HFF-Myc (cell line): ENCODE measurements at regions not wholly inside any gene's neighbourhood (a gene's known extent, or its start where the extent isn't known, plus 50 kb on each side); places are given as distances from the start of the nearest gene placed in this dataset.
"Not testable (repeated sequence)": the region's sequence is repeated elsewhere in the genome, so short reads cannot be mapped to it uniquely, and the experiment has no call there.

ENCODE experiments used
- DNase-seq: peaks from one replicate; pipeline ENCODE4 v3.0.0-alpha.2; 2011; ENCODE audit warnings: low read depth; ENCODE audit errors: extremely low read depth
- H3K4me3 ChIP-seq: replicated peaks from 2 replicates; pipeline ENCODE4 v1.5.1; 2011; ENCODE audit warnings: low read depth, mild to moderate bottlenecking, control low read depth, low read length
- CTCF ChIP-seq: IDR thresholded peaks from 2 replicates; pipeline ENCODE4 v1.5.1; 2012; ENCODE audit warnings: mild to moderate bottlenecking, low read depth, low read length, control low read depth; ENCODE audit errors: missing control alignments

DNA sequence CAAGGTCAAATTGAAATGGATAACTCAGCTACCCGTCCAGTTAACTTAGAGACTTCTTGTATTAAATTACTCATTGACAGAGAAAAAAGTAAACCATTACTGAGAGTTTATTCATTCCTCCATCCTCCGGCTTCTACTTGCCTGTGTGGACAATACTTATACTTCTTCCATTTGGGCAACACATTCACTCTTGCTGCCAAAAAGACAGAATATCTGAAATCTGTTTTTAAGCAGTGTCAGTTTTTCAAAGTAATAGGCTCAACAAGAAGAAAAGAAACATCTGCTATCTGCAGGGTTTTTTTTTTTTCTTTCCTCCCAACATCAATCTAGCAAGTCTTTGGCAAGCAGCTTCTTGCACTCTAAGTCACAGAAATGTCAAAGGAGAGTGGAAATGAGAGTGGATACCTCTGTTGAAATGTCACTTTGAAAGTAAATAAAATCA lies 1142.8 kb downstream of the PCDH9 start:
- no peak overlapping the region for H3K4me3 ChIP-seq
- no peak for TF ChIP-seq CTCF
- no peak for DNase-seq

DNA sequence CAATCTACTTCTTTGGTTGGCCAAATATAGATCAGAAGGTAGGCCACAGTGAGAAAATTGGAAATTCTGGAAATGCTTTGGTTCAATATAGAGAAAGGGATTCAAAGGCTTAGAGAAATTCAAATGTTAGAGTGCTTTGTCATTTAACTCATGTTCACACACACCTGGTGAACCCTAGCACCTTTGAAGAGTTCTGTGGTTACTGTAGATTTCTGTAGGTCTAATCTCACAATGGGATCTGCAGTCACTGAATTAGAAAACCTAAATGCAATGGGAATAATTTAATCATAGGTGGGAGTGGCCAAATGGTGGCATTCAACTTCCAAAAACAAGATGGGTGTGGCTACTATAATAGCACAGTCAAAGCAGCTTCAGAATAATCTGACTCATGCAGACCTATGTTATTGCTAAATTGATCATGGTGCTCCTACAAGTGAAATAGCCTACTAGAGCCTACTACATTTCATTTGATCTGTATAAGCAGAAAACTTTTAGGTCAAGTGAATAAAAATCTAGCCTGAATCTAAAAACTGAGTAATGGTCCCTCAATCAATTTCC lies 1152.9 kb downstream of the PCDH9 start:
- H3K4me3 ChIP-seq = no peak overlapping the region
- no peak for DNase-seq
- no peak for TF ChIP-seq CTCF

DNA sequence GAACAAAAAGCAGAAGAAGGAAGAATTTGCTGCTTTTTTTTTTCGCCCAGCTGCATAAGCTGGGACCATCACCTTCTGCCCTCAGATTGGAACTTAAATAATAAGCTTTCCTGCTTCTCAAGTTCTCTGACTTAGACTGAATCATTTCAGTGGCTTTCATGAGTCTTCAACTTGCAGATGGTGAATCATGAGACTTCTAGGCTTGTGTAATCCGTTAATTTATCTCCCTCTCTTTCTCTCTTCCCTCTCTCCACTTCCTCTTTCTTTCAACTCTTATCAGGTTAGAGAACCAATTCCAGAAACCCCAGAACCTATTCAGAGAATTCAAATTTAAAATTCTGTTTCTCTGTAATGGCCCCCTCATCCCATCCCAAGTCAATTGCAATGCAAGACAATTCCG lies 1153.7 kb downstream of the PCDH9 start:
- no peak overlapping the region for H3K4me3 ChIP-seq
- TF ChIP-seq CTCF = no peak
- no peak for DNase-seq

DNA sequence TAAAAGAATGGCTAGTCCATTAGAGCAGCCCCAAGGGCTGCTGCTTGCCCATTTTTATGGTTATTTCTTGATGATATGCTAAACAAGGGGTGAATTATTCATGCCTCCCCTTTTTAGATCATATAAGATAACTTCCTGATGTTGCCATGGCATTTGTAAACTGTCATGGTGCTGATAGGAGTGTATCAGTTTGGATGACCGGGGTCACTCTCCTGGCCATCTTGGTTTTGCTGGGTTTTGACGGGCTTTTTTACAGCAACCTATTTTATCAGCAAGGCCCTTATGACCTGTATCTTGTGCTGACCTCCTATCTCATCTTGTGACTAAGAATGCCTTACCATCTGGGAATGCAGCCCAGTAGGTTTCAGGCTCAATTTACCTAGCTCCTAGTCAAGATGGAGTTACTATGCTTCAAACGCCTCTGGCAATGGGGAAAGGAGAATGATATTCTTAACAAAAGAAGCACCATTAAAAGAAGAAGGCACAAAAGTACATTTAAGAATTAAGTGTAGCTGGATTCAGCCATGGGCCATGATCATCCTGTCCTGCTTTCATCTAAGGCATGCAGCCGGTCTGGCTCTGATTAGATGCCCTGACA lies 1156.0 kb downstream of the PCDH9 start:
- no peak for DNase-seq
- no peak for TF ChIP-seq CTCF

DNA sequence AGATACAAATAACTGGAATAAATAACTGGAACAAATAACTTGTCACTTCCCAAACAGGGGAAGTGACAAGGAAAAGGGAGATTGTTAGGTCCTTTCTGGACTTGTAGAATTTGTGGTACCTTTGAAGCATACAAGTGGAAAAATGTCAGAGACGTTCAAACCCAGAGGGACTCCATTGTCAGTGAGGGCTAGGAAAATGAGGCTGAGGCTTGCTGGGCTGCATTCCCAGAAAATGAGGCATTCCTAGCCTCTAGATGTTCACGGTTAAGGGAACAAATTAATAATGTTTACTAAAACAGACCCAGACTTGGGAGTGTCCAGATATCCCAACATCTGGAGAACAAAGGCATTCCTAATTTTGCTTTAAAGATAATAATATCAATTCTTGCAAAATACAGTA lies 1158.0 kb downstream of the PCDH9 start:
- not testable (repeated sequence) for DNase-seq, H3K4me3 ChIP-seq

More for the DNA sequence above, 1156.0 kb downstream of the PCDH9 start:
- H3K4me3 ChIP-seq = no peak overlapping the region

DNA sequence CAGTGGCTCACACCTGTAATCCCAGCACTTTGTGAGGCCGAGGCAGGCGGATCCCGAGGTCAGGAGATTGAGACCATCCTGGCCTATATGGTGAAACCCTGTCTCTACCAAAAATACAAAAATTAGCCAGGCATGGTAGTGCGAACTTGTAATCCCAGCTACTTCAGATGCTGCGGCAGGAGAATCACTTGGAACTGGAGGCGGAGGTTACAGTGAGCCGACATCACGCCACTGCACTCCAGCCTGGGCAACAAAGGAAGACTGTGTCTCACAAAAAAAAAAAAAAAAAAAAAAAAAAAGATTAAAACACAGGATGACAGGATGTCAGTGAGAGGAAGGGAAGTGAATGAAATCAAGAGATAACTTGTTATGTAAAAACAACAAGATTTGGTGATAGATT lies 1158.5 kb downstream of the PCDH9 start:
- H3K4me3 ChIP-seq = no peak overlapping the region
- no peak for TF ChIP-seq CTCF
- DNase-seq = no peak

DNA sequence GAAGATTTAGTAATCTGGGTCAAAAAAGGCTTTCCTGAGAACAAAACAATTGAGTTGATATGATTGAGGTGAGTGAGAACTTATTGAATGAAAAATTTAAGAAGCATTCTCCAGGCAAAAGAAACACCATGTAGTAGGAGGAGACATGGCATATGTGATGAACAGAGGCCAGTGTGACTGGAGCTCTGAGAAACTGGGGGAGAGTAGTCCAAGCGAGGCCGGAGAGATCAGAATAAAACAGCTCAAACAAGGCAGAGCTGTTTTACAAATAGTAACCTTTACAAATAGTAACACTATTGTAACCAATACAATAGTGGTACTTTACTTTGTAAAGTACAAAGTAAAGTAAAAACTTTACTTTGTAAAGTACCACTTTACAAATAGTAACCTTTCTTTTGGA lies 1159.1 kb downstream of the PCDH9 start:
- DNase-seq = no peak
- no peak overlapping the region for H3K4me3 ChIP-seq
- TF ChIP-seq CTCF = no peak
